Type B pancreatic cell (in vitro differentiated cells): ENCODE measurements at regions not wholly inside any gene's neighbourhood (a gene's known extent, or its start where the extent isn't known, plus 50 kb on each side); places are given as distances from the start of the nearest gene placed in this dataset.

ENCODE experiments used
- DNase-seq: peaks from one replicate; pipeline ENCODE4 v3.0.0; 2021; ENCODE audit warnings: mixed read lengths; ENCODE audit not compliant: unreplicated experiment; ENCODE audit errors: extremely low spot score
- H3K27ac Mint-ChIP-seq: 2 replicates; pipeline ENCODE4 v1.8.0; 2021; ENCODE audit warnings: mild to moderate bottlenecking, mixed read lengths
- H3K27me3 Mint-ChIP-seq: 2 replicates; pipeline ENCODE4 v1.8.0; 2021; ENCODE audit warnings: mixed read lengths
- H3K36me3 Mint-ChIP-seq: 2 replicates; pipeline ENCODE4 v1.8.0; 2021; ENCODE audit warnings: mixed read lengths
- H3K4me1 Mint-ChIP-seq: one replicate; pipeline ENCODE4 v1.8.0; 2021; ENCODE audit warnings: mixed read lengths; ENCODE audit not compliant: unreplicated experiment
- H3K4me3 Mint-ChIP-seq: 2 replicates; pipeline ENCODE4 v1.8.0; 2021; ENCODE audit warnings: mild to moderate bottlenecking, mixed read lengths
- H3K9me3 Mint-ChIP-seq: 2 replicates; pipeline ENCODE4 v1.8.0; 2021; ENCODE audit warnings: mixed read lengths
- TF ChIP-seq, protein P1 (sequence below): fragments of 200-600 bp; sonication (generic); conservative IDR thresholded peaks from 2 replicates; pipeline ENCODE4 v1.5.0; 2021; ENCODE audit warnings: antibody characterized with exemption, mild to moderate bottlenecking

DNA sequence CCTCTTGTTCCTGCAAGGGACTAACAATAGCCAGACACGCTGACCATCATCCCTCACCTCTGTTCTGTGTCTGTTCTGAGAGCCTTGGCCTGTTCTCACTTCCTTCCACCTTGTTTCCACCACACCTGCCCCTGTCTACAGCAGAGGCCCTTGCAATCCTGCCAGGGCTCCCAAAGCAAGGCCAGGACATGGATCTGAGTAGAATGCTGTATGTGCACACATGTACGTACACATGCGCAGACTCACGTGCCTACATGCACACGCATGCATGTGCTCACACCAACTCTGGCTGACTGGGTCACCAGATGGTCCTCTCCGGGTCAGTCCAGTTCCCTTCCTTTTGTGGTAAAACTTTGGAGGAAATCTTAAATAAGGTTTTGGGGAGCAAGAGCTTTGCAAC is 133.0 kb upstream of the C14orf180 start:
- TF ChIP-seq, protein P1, sequence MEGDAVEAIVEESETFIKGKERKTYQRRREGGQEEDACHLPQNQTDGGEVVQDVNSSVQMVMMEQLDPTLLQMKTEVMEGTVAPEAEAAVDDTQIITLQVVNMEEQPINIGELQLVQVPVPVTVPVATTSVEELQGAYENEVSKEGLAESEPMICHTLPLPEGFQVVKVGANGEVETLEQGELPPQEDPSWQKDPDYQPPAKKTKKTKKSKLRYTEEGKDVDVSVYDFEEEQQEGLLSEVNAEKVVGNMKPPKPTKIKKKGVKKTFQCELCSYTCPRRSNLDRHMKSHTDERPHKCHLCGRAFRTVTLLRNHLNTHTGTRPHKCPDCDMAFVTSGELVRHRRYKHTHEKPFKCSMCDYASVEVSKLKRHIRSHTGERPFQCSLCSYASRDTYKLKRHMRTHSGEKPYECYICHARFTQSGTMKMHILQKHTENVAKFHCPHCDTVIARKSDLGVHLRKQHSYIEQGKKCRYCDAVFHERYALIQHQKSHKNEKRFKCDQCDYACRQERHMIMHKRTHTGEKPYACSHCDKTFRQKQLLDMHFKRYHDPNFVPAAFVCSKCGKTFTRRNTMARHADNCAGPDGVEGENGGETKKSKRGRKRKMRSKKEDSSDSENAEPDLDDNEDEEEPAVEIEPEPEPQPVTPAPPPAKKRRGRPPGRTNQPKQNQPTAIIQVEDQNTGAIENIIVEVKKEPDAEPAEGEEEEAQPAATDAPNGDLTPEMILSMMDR = no peak
- DNase-seq = peak; percentile 55
- no peak overlapping the region for H3K4me3 Mint-ChIP-seq
- H3K4me1 Mint-ChIP-seq = no peaks in the 10 kb centered on the region
- no peak overlapping the region for H3K27ac Mint-ChIP-seq
- H3K36me3 Mint-ChIP-seq = no peaks in the 10 kb centered on the region
- H3K9me3 Mint-ChIP-seq = peaks cover 12% of the 10 kb centered on the region
- H3K27me3 Mint-ChIP-seq = peaks cover 23% of the 10 kb centered on the region

GRCh38 chr14:104447750-104448149 is 131.8 kb upstream of the C14orf180 start:
- Mint-ChIP-seq H3K9me3 (peaks cover 12% of the 10 kb centered on the region), H3K36me3 (no peaks in the 10 kb centered on the region), H3K4me3 (no peak overlapping the region), H3K27ac (no peak overlapping the region), H3K27me3 (peaks cover 30% of the 10 kb centered on the region), H3K4me1 (no peaks in the 10 kb centered on the region)
- no peak for DNase-seq
- TF ChIP-seq, protein P1 = no peak

GRCh38 chr14:104448321-104448720 is 131.2 kb upstream of the C14orf180 start:
- Mint-ChIP-seq H3K27ac (no peak overlapping the region), H3K36me3 (no peaks in the 10 kb centered on the region), H3K9me3 (peaks cover 12% of the 10 kb centered on the region), H3K4me1 (no peaks in the 10 kb centered on the region), H3K4me3 (no peak overlapping the region), H3K27me3 (peaks cover 34% of the 10 kb centered on the region)
- DNase-seq = no peak
- TF ChIP-seq, protein P1 = no peak

GRCh38 chr14:104448721-104449120 is 130.8 kb upstream of the C14orf180 start:
- Mint-ChIP-seq H3K27me3 (peaks cover 34% of the 10 kb centered on the region), H3K4me3 (no peak overlapping the region), H3K36me3 (no peaks in the 10 kb centered on the region), H3K4me1 (no peaks in the 10 kb centered on the region), H3K27ac (no peak overlapping the region), H3K9me3 (peaks cover 12% of the 10 kb centered on the region)
- TF ChIP-seq, protein P1 = no peak
- no peak for DNase-seq

- Mint-ChIP-seq H3K27me3 (peaks cover 47% of the 10 kb centered on the region), H3K9me3 (peaks cover 12% of the 10 kb centered on the region), H3K4me1 (no peaks in the 10 kb centered on the region), H3K36me3 (no peaks in the 10 kb centered on the region), H3K27ac (no peak overlapping the region), H3K4me3 (no peak overlapping the region)
- TF ChIP-seq, protein P1 = no peak
- DNase-seq = peak; percentile 53
Measured at GRCh38 chr14:104450811-104451401, 128.7 kb upstream of the C14orf180 start.

DNA sequence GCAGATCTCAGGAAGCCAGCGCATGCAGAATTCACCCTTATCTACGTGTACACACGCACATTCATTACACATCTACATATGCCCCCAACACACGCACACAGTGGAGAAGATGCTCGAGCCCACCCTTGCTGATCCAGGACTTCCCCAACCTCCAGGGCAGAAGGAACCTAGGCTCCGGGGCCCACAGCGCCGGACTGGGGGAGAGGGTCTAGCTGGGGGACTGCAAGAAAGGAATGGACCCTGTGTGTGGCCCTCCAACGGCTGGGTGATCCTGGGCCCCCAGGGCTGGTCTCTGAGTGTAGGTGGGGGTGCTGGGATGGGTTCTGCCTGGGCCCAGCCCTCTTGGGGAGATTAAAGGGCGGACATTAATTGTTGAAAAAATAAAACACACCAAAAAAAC is 128.1 kb upstream of the C14orf180 start:
- Mint-ChIP-seq H3K36me3 (no peaks in the 10 kb centered on the region), H3K4me3 (no peak overlapping the region), H3K27me3 (peaks cover 48% of the 10 kb centered on the region), H3K27ac (no peak overlapping the region), H3K4me1 (no peaks in the 10 kb centered on the region), H3K9me3 (peaks cover 12% of the 10 kb centered on the region)
- TF ChIP-seq, protein P1 = no peak
- DNase-seq = no peak
